BLaER1 treated with 17β-estradiol and CSF1 and Interleukin-3, amounts not matched to agents 10 nM and 100 nM (cell line): ENCODE measurements at regions not wholly inside any gene's neighbourhood (a gene's known extent, or its start where the extent isn't known, plus 50 kb on each side); places are given as distances from the start of the nearest gene placed in this dataset.
A peak's percentile ranks its signal among the peaks of the same experiment; 100 is the strongest.
"Not testable (repeated sequence)": the region's sequence is repeated elsewhere in the genome, so short reads cannot be mapped to it uniquely, and the experiment has no call there.

Source experiments
- H3K27ac ChIP-seq, 11 experiments: shearing (Covaris generic); formaldehyde crosslinking; 2 replicates each; pipeline ENCODE4 v1.8.1; 2022
- H3K27me3 ChIP-seq, 11 experiments: shearing (Covaris generic); formaldehyde crosslinking; 2 replicates each; pipeline ENCODE4 v1.8.1; 2022
- H3K36me3 ChIP-seq, 11 experiments: shearing (Covaris generic); formaldehyde crosslinking; 2 replicates each; pipeline ENCODE4 v1.8.1; 2022
- H3K4me1 ChIP-seq, 10 experiments: shearing (Covaris generic); formaldehyde crosslinking; 2 replicates each; pipeline ENCODE4 v1.8.1; 2022
- H3K4me2 ChIP-seq, 11 experiments: shearing (Covaris generic); formaldehyde crosslinking; 2 replicates each; pipeline ENCODE4 v1.8.1; 2022
- H3K4me3 ChIP-seq, 10 experiments: shearing (Covaris generic); formaldehyde crosslinking; 2 replicates each; pipeline ENCODE4 v1.8.1; 2022
- H3K9ac ChIP-seq, 11 experiments: shearing (Covaris generic); formaldehyde crosslinking; 2 replicates each; pipeline ENCODE4 v1.8.1; 2022
- H3K9me3 ChIP-seq, 11 experiments: shearing (Covaris generic); formaldehyde crosslinking; replicated peaks in 1 of 11; 2 replicates each; pipeline ENCODE4 v1.8.1; 2022
- H4K20me1 ChIP-seq, 11 experiments: shearing (Covaris generic); formaldehyde crosslinking; 2 replicates each; pipeline ENCODE4 v1.8.1; 2022
- Cebpa-rat ChIP-seq, 11 experiments: shearing (Covaris generic); IDR thresholded peaks; 2 replicates each; pipeline ENCODE4 v1.8.1; 2022

GRCh38 chr9:134531220-134531970, 110.2 kb upstream of the COL5A1 start:
- TF ChIP-seq Cebpa-rat (IDR thresholded peaks at IDR 0.05), result no peak
- Histone ChIP-seq H3K9me3 (peaks cover 17 to 31% (median 22%) of the 10 kb centered on the region in 11 experiments), H4K20me1 (0 out of 22 replicates have a peak, but pooled peaks cover 0 to 5% (median 0%) of the 10 kb centered on the region in 11 experiments), H3K4me3 (no peak overlapping the region), H3K27me3 (peaks cover 0 to 47% (median 15%) of the 10 kb centered on the region in 11 experiments; a peak in 15 of 22 replicates), H3K27ac (peak overlapping the region in 1 of 11 experiments; percentile 36; a peak in 1 of 22 replicates), H3K4me1 (peaks cover 11 to 63% (median 47%) of the 10 kb centered on the region in 10 experiments), H3K4me2 (peak overlapping the region in 4 of 11 experiments; percentile 13 to 46 (median 23); a peak in 3 of 22 replicates), H3K36me3 (no peaks in the 10 kb centered on the region; a peak in 1 of 22 replicates), H3K9ac (no peak overlapping the region)

GRCh38 chr9:134532084-134532483, 109.5 kb upstream of the COL5A1 start:
- H3K9ac ChIP-seq, result peak overlapping the region in 1 of 11 experiments; percentile 13; a peak in 2 of 22 replicates
- H3K27me3 ChIP-seq, result peaks cover 0 to 46% (median 10%) of the 10 kb centered on the region in 11 experiments; a peak in 14 of 22 replicates
- TF ChIP-seq Cebpa-rat (IDR thresholded peaks at IDR 0.05), result no peak
- H3K4me1 ChIP-seq, result peaks cover 11 to 59% (median 40%) of the 10 kb centered on the region in 10 experiments
- H3K36me3 ChIP-seq, result no peaks in the 10 kb centered on the region; a peak in 1 of 22 replicates
- 0 out of 22 replicates have a peak, but pooled peaks cover 0 to 5% (median 0%) of the 10 kb centered on the region in 11 experiments for H4K20me1 ChIP-seq
- H3K27ac ChIP-seq, result peak overlapping the region in 1 of 11 experiments; percentile 36; a peak in 1 of 22 replicates
- peak overlapping the region in 6 of 11 experiments; percentile 2 to 46 (median 23); a peak in 6 of 22 replicates for H3K4me2 ChIP-seq
- no peak overlapping the region for H3K4me3 ChIP-seq
- peaks cover 17 to 31% (median 22%) of the 10 kb centered on the region in 11 experiments for H3K9me3 ChIP-seq

- not testable (repeated sequence) for H3K4me3 ChIP-seq, H4K20me1 ChIP-seq
- peaks cover 11 to 58% (median 34%) of the 10 kb centered on the region in 10 experiments for H3K4me1 ChIP-seq
These were observed 108.9 kb upstream of the COL5A1 start for GRCh38 chr9:134532661-134533060.

GRCh38 chr9:134533850-134534588, 107.6 kb upstream of the COL5A1 start:
- peak overlapping the region in 6 of 11 experiments; percentile 10 to 81 (median 71); a peak in 9 of 22 replicates for H3K27ac ChIP-seq
- peak overlapping the region; percentile 39 to 91 (median 82) for H3K4me2 ChIP-seq
- peaks cover 16 to 28% (median 19%) of the 10 kb centered on the region in 11 experiments for H3K9me3 ChIP-seq
- no peaks in the 10 kb centered on the region; a peak in 1 of 22 replicates for H3K36me3 ChIP-seq
- peaks cover 11 to 56% (median 32%) of the 10 kb centered on the region in 10 experiments for H3K4me1 ChIP-seq
- H3K4me3 ChIP-seq, result peak overlapping the region in 1 of 10 experiments; percentile 15; a peak in 1 of 20 replicates
- peak in 4 of 11 experiments; percentile 73 to 92 (median 80); a peak in 7 of 22 replicates for TF ChIP-seq Cebpa-rat (IDR thresholded peaks at IDR 0.05)
- H3K27me3 ChIP-seq, result peaks cover 0 to 36% (median 9%) of the 10 kb centered on the region in 11 experiments; a peak in 14 of 22 replicates
- peak overlapping the region in 6 of 11 experiments; percentile 17 to 64 (median 43); a peak in 9 of 22 replicates for H3K9ac ChIP-seq
- H4K20me1 ChIP-seq, result 0 out of 22 replicates have a peak, but pooled peaks cover 0 to 5% (median 0%) of the 10 kb centered on the region in 11 experiments

More at GRCh38 chr9:134532661-134533060, 108.9 kb upstream of the COL5A1 start:
- Histone ChIP-seq H3K27me3 (peaks cover 0 to 41% (median 9%) of the 10 kb centered on the region in 11 experiments; a peak in 14 of 22 replicates), H3K27ac (peak overlapping the region in 1 of 11 experiments; percentile 61; a peak in 3 of 22 replicates), H3K9me3 (peaks cover 17 to 29% (median 22%) of the 10 kb centered on the region in 11 experiments), H3K4me2 (peak overlapping the region in 2 of 11 experiments; percentile 26 to 46; a peak in 3 of 22 replicates)
- not testable (repeated sequence) for H3K9ac ChIP-seq, H3K36me3 ChIP-seq

GRCh38 chr9:134534661-134535080, 106.9 kb upstream of the COL5A1 start:
- Histone ChIP-seq H3K9me3 (peaks cover 13 to 23% (median 14%) of the 10 kb centered on the region in 11 experiments), H3K27me3 (peaks cover 0 to 39% (median 9%) of the 10 kb centered on the region in 11 experiments; a peak in 14 of 22 replicates), H3K9ac (peak overlapping the region in 4 of 11 experiments; percentile 24 to 64 (median 59); a peak in 8 of 22 replicates), H3K4me1 (peaks cover 11 to 63% (median 34%) of the 10 kb centered on the region in 10 experiments), H3K4me3 (no peak overlapping the region), H4K20me1 (0 out of 22 replicates have a peak, but pooled peaks cover 0 to 5% (median 0%) of the 10 kb centered on the region in 11 experiments), H3K4me2 (peak overlapping the region; percentile 39 to 91 (median 82)), H3K36me3 (no peaks in the 10 kb centered on the region; a peak in 1 of 22 replicates), H3K27ac (peak overlapping the region in 6 of 11 experiments; percentile 10 to 81 (median 71); a peak in 9 of 22 replicates)
- no peak for TF ChIP-seq Cebpa-rat (IDR thresholded peaks at IDR 0.05)

GRCh38 chr9:134535171-134535570, 106.4 kb upstream of the COL5A1 start:
- no peak overlapping the region for H3K9ac ChIP-seq
- no peaks in the 10 kb centered on the region; a peak in 1 of 22 replicates for H3K36me3 ChIP-seq
- H3K4me3 ChIP-seq, result no peak overlapping the region
- no peak for TF ChIP-seq Cebpa-rat (IDR thresholded peaks at IDR 0.05)
- peak overlapping the region in 2 of 11 experiments; percentile 71 to 74; a peak in 1 of 22 replicates for H3K27ac ChIP-seq
- H3K9me3 ChIP-seq, result peaks cover 8 to 18% (median 9%) of the 10 kb centered on the region in 11 experiments
- peaks cover 11 to 67% (median 37%) of the 10 kb centered on the region in 10 experiments for H3K4me1 ChIP-seq
- peaks cover 0 to 42% (median 9%) of the 10 kb centered on the region in 11 experiments; a peak in 14 of 22 replicates for H3K27me3 ChIP-seq
- peak overlapping the region in 9 of 11 experiments; percentile 66 to 91 (median 83); a peak in 17 of 22 replicates for H3K4me2 ChIP-seq
- 0 out of 22 replicates have a peak, but pooled peaks cover 0 to 5% (median 0%) of the 10 kb centered on the region in 11 experiments for H4K20me1 ChIP-seq

- Histone ChIP-seq H3K36me3 (no peaks in the 10 kb centered on the region), H3K27ac (no peak overlapping the region), H3K9ac (no peak overlapping the region), H3K27me3 (peaks cover 0 to 42% (median 9%) of the 10 kb centered on the region in 11 experiments; a peak in 14 of 22 replicates), H3K4me1 (peaks cover 11 to 70% (median 37%) of the 10 kb centered on the region in 10 experiments), H3K4me3 (no peak overlapping the region), H3K9me3 (peaks cover 6 to 18% (median 9%) of the 10 kb centered on the region in 11 experiments), H4K20me1 (0 out of 22 replicates have a peak, but pooled peaks cover 0 to 5% (median 0%) of the 10 kb centered on the region in 11 experiments), H3K4me2 (no peak overlapping the region; a peak in 1 of 22 replicates)
- no peak for TF ChIP-seq Cebpa-rat (IDR thresholded peaks at IDR 0.05)
These were observed 105.3 kb upstream of the COL5A1 start for GRCh38 chr9:134536101-134536900.
